GM21825 (cell line): ENCODE measurements at regions not wholly inside any gene's neighbourhood (a gene's known extent, or its start where the extent isn't known, plus 50 kb on each side); places are given as distances from the start of the nearest gene placed in this dataset.

Source experiments
- ATAC-seq: cut with Tn5 transposase; IDR thresholded peaks from one replicate; pipeline ENCODE4 v1.9.1; 2021; ENCODE audit warnings: mild to moderate bottlenecking, moderate library complexity; ENCODE audit not compliant: unreplicated experiment

GRCh38 chr3:102078401-102078800 is 229.1 kb downstream of the NFKBIZ start:
- ATAC-seq, result no peak

- no peak for ATAC-seq
Observed at GRCh38 chr3:102078854-102079808, 229.8 kb downstream of the NFKBIZ start.

GRCh38 chr3:102079809-102080197 is 230.5 kb downstream of the NFKBIZ start:
- no peak for ATAC-seq

GRCh38 chr3:102081572-102082289 is 232.4 kb downstream of the NFKBIZ start:
- no peak for ATAC-seq

GRCh38 chr3:102083473-102083872 is 234.2 kb downstream of the NFKBIZ start:
- ATAC-seq, result no peak

- ATAC-seq, result no peak
Observed at GRCh38 chr3:102084006-102084405, 234.7 kb downstream of the NFKBIZ start.

- no peak for ATAC-seq
Observed at GRCh38 chr3:102084704-102085103, 235.4 kb downstream of the NFKBIZ start.

GRCh38 chr3:102085431-102086176 is 236.3 kb downstream of the NFKBIZ start:
- ATAC-seq, result no peak

GRCh38 chr3:102087236-102087635 is 237.9 kb downstream of the NFKBIZ start:
- ATAC-seq, result no peak

GRCh38 chr3:102089239-102089638 is 239.9 kb downstream of the NFKBIZ start:
- ATAC-seq, result no peak

- no peak for ATAC-seq
Observed at GRCh38 chr3:102089904-102090720, 240.8 kb downstream of the NFKBIZ start.

GRCh38 chr3:102090721-102091045 is 241.4 kb downstream of the NFKBIZ start:
- no peak for ATAC-seq

GRCh38 chr3:102091358-102091757 is 242.0 kb downstream of the NFKBIZ start:
- ATAC-seq, result no peak

GRCh38 chr3:102092617-102093466 is 243.5 kb downstream of the NFKBIZ start:
- no peak for ATAC-seq

GRCh38 chr3:102094506-102094905 is 245.2 kb downstream of the NFKBIZ start:
- no peak for ATAC-seq

- ATAC-seq, result no peak
Observed at GRCh38 chr3:102095383-102095782, 246.1 kb downstream of the NFKBIZ start.

- no peak for ATAC-seq
Observed at GRCh38 chr3:102096066-102096465, 246.8 kb downstream of the NFKBIZ start.

GRCh38 chr3:102098130-102098885 is 249.0 kb downstream of the NFKBIZ start:
- no peak for ATAC-seq

GRCh38 chr3:102099913-102100312 is 250.6 kb downstream of the NFKBIZ start:
- ATAC-seq, result no peak
